Activated CD4-positive, alpha-beta T cell treated with anti-CD3 and anti-CD28 coated beads, Interleukin-2, amount 50 U/mL, for 1 hour (primary cell): ENCODE measurements at regions not wholly inside any gene's neighbourhood (a gene's known extent, or its start where the extent isn't known, plus 50 kb on each side); places are given as distances from the start of the nearest gene placed in this dataset.

Experiments
- DNase-seq: peaks from one replicate; pipeline ENCODE4 v3.0.0-alpha.2; 2020

DNA sequence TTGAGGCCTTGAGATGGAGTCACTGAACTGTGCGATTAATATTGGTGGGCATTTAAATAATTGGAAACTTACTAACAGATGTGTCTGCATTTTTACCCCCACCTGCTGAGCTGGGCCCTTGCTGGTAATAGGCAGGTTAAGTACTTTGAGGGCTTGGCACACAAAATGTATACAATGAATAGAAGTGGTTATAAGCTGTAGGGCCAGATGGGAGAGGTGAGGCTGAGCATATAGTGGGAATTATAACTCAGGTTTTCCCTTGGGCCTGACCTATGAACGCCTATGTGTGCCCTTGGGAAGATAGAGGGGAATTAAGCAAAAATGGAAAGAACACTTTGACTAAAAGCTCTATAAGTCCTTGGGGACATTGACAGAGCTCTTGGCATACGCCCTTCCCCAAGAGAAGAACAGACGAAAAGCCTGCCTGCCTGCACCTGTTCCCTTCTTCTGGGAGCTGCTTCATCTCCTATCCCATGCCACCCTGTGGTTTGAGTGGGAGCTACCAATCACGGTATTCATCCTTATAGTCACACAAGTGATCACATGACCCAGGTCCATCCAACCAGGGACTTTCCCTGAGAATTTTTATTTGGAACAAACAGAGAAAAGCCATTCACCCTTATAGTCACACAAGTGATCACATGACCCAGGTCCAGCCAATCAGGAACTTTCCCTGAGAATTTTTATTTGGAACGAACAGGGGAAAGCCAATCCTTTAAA lies 260.7 kb upstream of the CSF3R start:
- DNase-seq: no peak

DNA sequence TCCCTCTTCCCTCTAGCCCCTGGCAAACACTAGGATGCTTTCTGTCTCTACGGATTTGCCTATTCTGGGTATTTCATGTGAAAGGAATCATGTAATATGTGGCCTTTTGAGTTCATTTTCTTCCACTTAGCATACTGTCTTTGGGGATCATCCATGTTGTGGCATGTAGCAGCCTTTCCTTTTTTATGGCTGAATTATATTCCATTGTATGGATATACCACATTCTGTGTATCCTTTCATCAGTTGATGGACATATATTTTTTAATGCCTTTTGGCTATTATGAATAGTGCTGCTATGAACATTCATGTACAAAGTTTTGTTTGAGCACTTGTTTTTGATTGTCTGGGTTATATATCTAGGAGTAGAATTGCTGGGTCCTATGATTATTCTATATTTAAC lies 258.4 kb upstream of the CSF3R start:
- DNase-seq: no peak

GRCh38 chr1:36740446-36740845 lies 257.7 kb upstream of the CSF3R start:
- DNase-seq: no peak

GRCh38 chr1:36739703-36740289 lies 257.1 kb upstream of the CSF3R start:
- no peak for DNase-seq

DNA sequence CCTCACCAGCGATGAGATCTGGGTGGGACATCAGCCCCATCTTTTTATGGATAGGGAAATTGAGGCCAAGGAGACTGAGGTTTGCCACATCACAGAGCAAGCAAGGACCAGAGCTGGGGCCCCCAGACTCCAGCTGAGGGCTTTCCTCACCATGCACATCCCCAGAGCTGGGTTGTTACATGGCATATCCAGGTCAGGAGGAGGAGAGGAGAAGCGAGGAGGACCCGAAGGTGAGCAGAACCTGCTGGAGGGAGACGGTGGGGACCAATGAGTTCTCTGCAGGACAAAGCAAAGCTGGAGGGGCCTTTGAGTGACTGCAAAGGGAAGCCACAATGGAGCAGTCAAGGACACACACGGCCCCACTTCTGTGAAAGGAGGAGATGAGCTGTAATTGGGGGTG lies 255.5 kb upstream of the CSF3R start:
- DNase-seq: no peak

- no peak for DNase-seq
Measured at GRCh38 chr1:36737767-36738166, 255.1 kb upstream of the CSF3R start.

GRCh38 chr1:36737038-36737555 lies 254.4 kb upstream of the CSF3R start:
- no peak for DNase-seq

GRCh38 chr1:36735939-36736730 lies 253.4 kb upstream of the CSF3R start:
- DNase-seq: no peak

GRCh38 chr1:36735436-36735835 lies 252.7 kb upstream of the CSF3R start:
- no peak for DNase-seq

DNA sequence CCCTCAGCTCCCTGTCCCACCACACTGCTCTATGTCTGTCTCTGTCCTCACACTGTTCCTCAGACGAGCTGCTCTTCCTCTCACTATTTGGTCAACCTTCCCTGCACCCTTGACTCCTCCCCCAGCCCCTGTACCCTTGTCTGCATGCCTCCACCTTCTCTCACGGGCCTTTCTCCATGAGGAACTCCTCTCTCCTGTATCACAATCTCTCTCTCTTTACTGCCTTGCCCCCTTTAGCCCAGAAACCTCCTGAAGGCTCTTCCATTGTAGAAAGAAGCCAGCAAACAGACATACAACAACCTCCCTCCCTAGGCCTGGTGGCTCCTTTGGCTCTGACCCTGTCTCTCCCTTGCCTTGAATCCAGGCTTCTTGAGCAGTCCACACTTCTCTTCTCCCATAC lies 251.6 kb upstream of the CSF3R start:
- DNase-seq: no peak

GRCh38 chr1:36733748-36734147 lies 251.0 kb upstream of the CSF3R start:
- no peak for DNase-seq

DNA sequence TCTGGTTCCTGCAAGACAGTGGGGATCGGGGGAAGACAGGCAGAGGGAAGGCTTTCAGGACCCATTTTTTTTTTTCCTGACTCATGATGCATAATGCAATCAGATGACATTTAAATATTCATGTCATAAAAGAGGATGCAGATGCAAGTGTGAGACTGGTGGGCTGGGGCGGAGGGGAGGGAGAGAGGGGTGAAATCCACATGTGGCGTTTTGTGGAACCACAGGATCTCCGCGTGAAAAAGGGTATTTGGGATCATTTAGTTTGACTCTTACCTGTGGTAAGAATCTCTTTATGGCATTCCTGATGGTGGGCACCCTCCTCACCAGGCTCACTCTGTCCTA lies 249.3 kb upstream of the CSF3R start:
- DNase-seq: no peak

DNA sequence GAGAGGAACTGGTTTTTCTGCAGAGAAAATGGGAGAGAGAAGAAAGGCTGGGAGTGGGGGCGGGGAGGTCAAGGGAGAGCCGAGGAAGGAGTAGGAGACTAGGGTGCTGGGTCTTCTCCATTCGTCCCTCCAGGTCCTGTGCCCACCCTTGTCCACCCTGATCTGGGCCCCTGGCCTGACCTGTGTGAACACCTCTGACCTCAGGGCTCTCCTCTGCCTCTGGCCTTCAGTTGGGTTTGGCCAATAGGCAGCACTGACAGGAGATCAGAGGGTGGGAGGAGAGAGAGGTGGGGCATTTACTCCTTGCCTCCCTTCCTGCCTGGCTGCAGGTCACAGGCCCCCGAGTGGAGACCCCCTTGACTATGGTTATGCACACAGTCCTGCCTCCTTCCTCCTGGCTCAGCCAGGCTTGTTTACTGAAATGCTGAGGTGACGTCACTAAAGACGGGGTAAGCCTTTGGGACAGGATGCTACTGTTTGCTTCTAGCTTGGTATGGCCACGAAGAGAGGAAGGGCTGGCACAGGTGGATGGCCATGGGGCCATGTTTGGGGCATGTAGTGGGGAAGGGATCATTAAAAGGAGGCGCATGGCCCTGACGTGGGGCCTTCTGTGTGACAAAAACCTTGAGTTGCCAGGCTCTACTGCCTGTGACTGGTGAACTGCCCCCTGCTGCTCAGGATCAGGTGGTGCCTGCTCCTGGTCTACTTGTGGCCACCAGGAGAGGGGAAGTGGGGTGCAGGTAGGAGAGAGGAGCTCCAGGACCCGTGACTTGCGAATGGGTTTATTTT lies 248.7 kb upstream of the CSF3R start:
- DNase-seq: no peak

DNA sequence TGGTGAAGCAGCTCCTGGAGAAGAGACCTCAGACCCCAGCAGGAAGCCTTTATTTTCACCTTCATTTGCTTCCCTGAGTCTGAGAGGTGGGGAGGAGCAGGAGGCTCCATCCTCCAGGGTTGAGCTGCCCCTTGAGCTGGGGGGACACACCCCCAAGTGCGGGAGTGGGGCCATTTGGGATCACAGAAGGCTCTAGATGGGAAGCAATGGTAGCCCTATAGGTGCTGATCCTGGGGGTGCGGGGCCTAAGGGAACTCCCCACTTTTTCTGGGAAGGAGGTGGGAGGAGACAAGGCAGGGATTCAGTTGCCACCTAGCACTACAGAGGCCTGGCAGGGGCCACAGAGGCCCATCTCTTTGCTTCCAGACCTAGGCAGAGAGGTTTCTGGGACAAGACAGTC lies 247.9 kb upstream of the CSF3R start:
- DNase-seq: no peak

GRCh38 chr1:36729716-36730510 lies 247.2 kb upstream of the CSF3R start:
- no peak for DNase-seq

DNA sequence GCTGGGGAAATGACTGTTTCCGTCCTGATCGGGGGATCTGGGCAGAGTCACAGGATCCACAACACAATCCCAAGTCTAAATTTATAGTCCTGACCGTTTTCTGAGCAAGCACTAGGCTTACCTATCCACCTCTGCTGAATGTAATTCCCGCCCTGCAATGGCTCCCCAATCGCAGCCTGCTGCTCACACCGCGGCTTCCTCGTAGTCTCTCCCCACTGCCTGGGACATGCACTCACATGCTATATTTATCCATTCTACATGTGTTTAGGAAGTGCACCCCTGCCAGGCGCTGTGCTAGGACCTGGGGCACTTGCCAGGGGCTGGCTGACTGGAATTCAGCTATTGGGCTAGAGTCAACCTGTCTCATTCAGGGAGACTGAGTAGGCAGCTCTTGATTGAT lies 246.6 kb upstream of the CSF3R start:
- no peak for DNase-seq

GRCh38 chr1:36728846-36729245 lies 246.1 kb upstream of the CSF3R start:
- no peak for DNase-seq

GRCh38 chr1:36728051-36728450 lies 245.3 kb upstream of the CSF3R start:
- no peak for DNase-seq

GRCh38 chr1:36725151-36725550 lies 242.4 kb upstream of the CSF3R start:
- DNase-seq: no peak

GRCh38 chr1:36723813-36724212 lies 241.1 kb upstream of the CSF3R start:
- DNase-seq: no peak

DNA sequence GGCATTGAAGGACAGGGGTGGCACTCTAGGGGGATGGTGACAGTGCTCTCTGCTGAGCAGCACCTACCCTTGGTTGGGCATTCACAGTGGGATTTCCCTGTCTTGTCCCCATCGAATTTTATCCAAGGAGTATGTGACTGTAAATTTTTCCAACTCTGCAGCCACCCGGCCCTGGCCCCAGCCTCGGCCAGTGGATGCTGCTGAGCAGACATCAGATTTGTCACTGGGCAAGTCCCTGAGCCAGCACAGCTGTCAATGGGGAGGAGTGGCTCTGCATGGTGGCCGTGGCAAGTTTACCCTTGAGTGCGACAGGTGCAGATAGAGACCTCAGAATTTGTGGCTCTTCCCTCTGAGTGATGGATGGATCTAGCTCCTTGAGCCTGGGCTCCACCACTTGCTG lies 240.2 kb upstream of the CSF3R start:
- DNase-seq: no peak

- DNase-seq: no peak
Measured at GRCh38 chr1:36721261-36721660, 238.5 kb upstream of the CSF3R start.
